HG03558 (cell line): ENCODE measurements at regions not wholly inside any gene's neighbourhood (a gene's known extent, or its start where the extent isn't known, plus 50 kb on each side); places are given as distances from the start of the nearest gene placed in this dataset.

Experiments
- ATAC-seq: cut with Tn5 transposase; IDR thresholded peaks from one replicate; pipeline ENCODE4 v1.9.1; 2021; ENCODE audit warnings: moderate number of reproducible peaks; ENCODE audit not compliant: unreplicated experiment; ENCODE audit errors: extremely low read depth

- ATAC-seq, result no peak
These were observed 51.0 kb upstream of the VEGFC start for GRCh38 chr4:176843710-176844109.

- ATAC-seq, result no peak
These were observed 51.7 kb upstream of the VEGFC start for GRCh38 chr4:176844448-176844847.

GRCh38 chr4:176845636-176846035 lies 52.9 kb upstream of the VEGFC start:
- ATAC-seq, result no peak

- no peak for ATAC-seq
These were observed 56.4 kb upstream of the VEGFC start for GRCh38 chr4:176849076-176849475.

- no peak for ATAC-seq
These were observed 57.7 kb upstream of the VEGFC start for GRCh38 chr4:176850436-176850835.

GRCh38 chr4:176856421-176856820 lies 63.7 kb upstream of the VEGFC start:
- no peak for ATAC-seq

- ATAC-seq, result no peak
These were observed 66.1 kb upstream of the VEGFC start for GRCh38 chr4:176858839-176859238.

- ATAC-seq, result no peak
These were observed 71.5 kb upstream of the VEGFC start for GRCh38 chr4:176864238-176864637.

- ATAC-seq, result no peak
These were observed 76.0 kb upstream of the VEGFC start for GRCh38 chr4:176868676-176869075.

GRCh38 chr4:176872461-176872860 lies 79.7 kb upstream of the VEGFC start:
- no peak for ATAC-seq

GRCh38 chr4:176874721-176875445 lies 82.2 kb upstream of the VEGFC start:
- no peak for ATAC-seq

GRCh38 chr4:176875446-176875930 lies 82.8 kb upstream of the VEGFC start:
- no peak for ATAC-seq

- ATAC-seq, result no peak
These were observed 86.8 kb upstream of the VEGFC start for GRCh38 chr4:176879380-176880116.

GRCh38 chr4:176882206-176882605 lies 89.5 kb upstream of the VEGFC start:
- ATAC-seq, result no peak

- ATAC-seq, result no peak
These were observed 90.4 kb upstream of the VEGFC start for GRCh38 chr4:176883108-176883550.

GRCh38 chr4:176883681-176884418 lies 91.1 kb upstream of the VEGFC start:
- no peak for ATAC-seq

- ATAC-seq, result no peak
These were observed 92.5 kb upstream of the VEGFC start for GRCh38 chr4:176885224-176885623.

- no peak for ATAC-seq
These were observed 93.4 kb upstream of the VEGFC start for GRCh38 chr4:176886135-176886534.

GRCh38 chr4:176889776-176890175 lies 97.1 kb upstream of the VEGFC start:
- no peak for ATAC-seq

GRCh38 chr4:176894498-176894897 lies 101.8 kb upstream of the VEGFC start:
- no peak for ATAC-seq

- ATAC-seq, result no peak
These were observed 103.5 kb upstream of the VEGFC start for GRCh38 chr4:176896211-176896610.
